GM12878 (cell line): ENCODE measurements at regions not wholly inside any gene's neighbourhood (a gene's known extent, or its start where the extent isn't known, plus 50 kb on each side); places are given as distances from the start of the nearest gene placed in this dataset.

ENCODE experiments used
- ATAC-seq: fragments of 200-7000 bp; cut with Tn5 transposase; 3 replicates; pipeline ENCODE4 v1.9.1; 2020; ENCODE audit warnings: mild to moderate bottlenecking, moderate library complexity
- BruUV-seq: library from RNA; stranded (reverse); fragments of 400-500 nt; replicated peaks from 2 replicates; lab custom pipeline; 2021; lab: Mats Ljungman, UMichigan
- CTCF ChIA-PET: fragments of 300-600 bp; sonication (Branson Sonifier 250); formaldehyde crosslinking; extraction: SDS; loops from one replicate; lab custom pipeline; 2021; ENCODE audit warnings: inconsistent platforms; lab: Yijun Ruan, JAX
- POLR2A ChIA-PET: fragments of 350-600 bp; formaldehyde crosslinking; extraction: SDS; loops from one replicate; lab custom pipeline; 2021; ENCODE audit warnings: inconsistent platforms; lab: Charles Lee
- RAD21 ChIA-PET: fragments of 300-600 bp; sonication (Branson Sonifier 250); formaldehyde crosslinking; loops from one replicate; lab custom pipeline; 2023; ENCODE audit warnings: antibody characterized with exemption; ENCODE audit not compliant: unreplicated experiment; lab: Charles Lee
- SMC1A ChIA-PET: fragments of 300-600 bp; sonication (Branson Sonifier 250); formaldehyde crosslinking; loops from one replicate; lab custom pipeline; 2023; ENCODE audit not compliant: unreplicated experiment, uncharacterized antibody; lab: Charles Lee
- DNase-seq: peaks from one replicate; pipeline ENCODE4 v3.0.0-alpha.2; 2011; ENCODE audit warnings: low read depth, low spot score
- FAIRE-seq: peaks from 3 replicates; lab custom pipeline; 2011; peaks lifted over from hg19 to GRCh38; lab: Jason Lieb, UNC
- H2AFZ ChIP-seq: 2 replicates; pipeline ENCODE4 v1.6.0; 2011; ENCODE audit warnings: low read depth, low read length, control low read depth; ENCODE audit not compliant: control insufficient read depth
- H3K27ac ChIP-seq: 2 replicates; pipeline ENCODE4 v1.5.1; 2011; ENCODE audit warnings: control low read depth; ENCODE audit not compliant: control insufficient read depth, insufficient read depth
- H3K27me3 ChIP-seq, 2 experiments: replicated peaks in 1 of 2; 2 replicates each; pipeline versions ENCODE4 v1.6.0 to v1.6.1; 2011; ENCODE audit warnings: low read length in 1 of 2; ENCODE audit not compliant: control insufficient read depth in 2 of 2, insufficient read depth in 2 of 2
- H3K36me3 ChIP-seq, 2 experiments: 2 replicates each; pipeline ENCODE4 v1.5.1; 2011; ENCODE audit warnings: low read length in 1 of 2; ENCODE audit not compliant: control insufficient read depth in 2 of 2, insufficient read depth in 2 of 2
- H3K4me1 ChIP-seq: 2 replicates; pipeline ENCODE4 v1.6.1; 2011; ENCODE audit warnings: mild to moderate bottlenecking, low read length, moderate library complexity, mixed read lengths; ENCODE audit not compliant: control insufficient read depth, insufficient read depth
- H3K4me2 ChIP-seq: 2 replicates; pipeline ENCODE4 v1.6.0; 2011; ENCODE audit warnings: control low read depth; ENCODE audit not compliant: control insufficient read depth, insufficient read depth
- H3K4me3 ChIP-seq: fragments of 200-600 bp; sonication (generic); 2 replicates; pipeline ENCODE4 v1.5.1; 2016
- H3K79me2 ChIP-seq: 2 replicates; pipeline ENCODE4 v1.6.0; 2011; ENCODE audit warnings: low read length; ENCODE audit not compliant: control insufficient read depth, insufficient read depth
- H3K9ac ChIP-seq: 2 replicates; pipeline ENCODE4 v1.8.0; 2011; ENCODE audit warnings: low read length, control low read depth, mixed read lengths; ENCODE audit not compliant: control insufficient read depth, insufficient read depth
- H3K9me3 ChIP-seq: replicated peaks from 3 replicates; pipeline ENCODE4 v1.5.1; 2011; ENCODE audit warnings: mild to moderate bottlenecking, low read length; ENCODE audit not compliant: control insufficient read depth, insufficient read depth
- H4K20me1 ChIP-seq: 2 replicates; pipeline ENCODE4 v1.6.0; 2011; ENCODE audit not compliant: control insufficient read depth, insufficient read depth
- ATF7 ChIP-seq: fragments of 450-650 bp; IDR thresholded peaks from 2 replicates; pipeline ENCODE4 v1.6.1; 2016; ENCODE audit warnings: low read depth, mild to moderate bottlenecking
- FOS ChIP-seq: IDR thresholded peaks from 3 replicates; pipeline ENCODE4 v1.6.1; 2011; ENCODE audit warnings: borderline replicate concordance; ENCODE audit not compliant: insufficient read length; ENCODE audit errors: extremely low read depth
- MYB ChIP-seq: fragments of 150-350 bp; IDR thresholded peaks from 2 replicates; pipeline ENCODE4 v1.6.1; 2014; ENCODE audit warnings: mild to moderate bottlenecking, low read depth, low read length, borderline replicate concordance
- RELA ChIP-seq: fragments of 450-650 bp; IDR thresholded peaks from 2 replicates; pipeline ENCODE4 v1.8.0; 2014; ENCODE audit warnings: borderline replicate concordance; ENCODE audit not compliant: partially characterized antibody
- WRNIP1 ChIP-seq: IDR thresholded peaks from 2 replicates; pipeline ENCODE4 v1.6.1; 2011; ENCODE audit warnings: low read depth, low read length, improper control_type of control experiment, borderline replicate concordance
- WGBS: methylation state at CpG from one replicate; pipeline ENCODE4 v1.1.6; 2016; ENCODE audit warnings: low lambda C conversion rate; ENCODE audit not compliant: insufficient replicate concordance, insufficient coverage; ENCODE audit errors: missing lambda C conversion rate; 5-methylcytosine and 5-hydroxymethylcytosine counted together
- in situ Hi-C: fragments of 300-500 bp; cut with MboI; formaldehyde crosslinking; loops from 9 replicates; pipeline ENCODE4 v1.14.3; 2018; ENCODE audit warnings: mixed read lengths
- intact Hi-C: fragments of 100-400 bp; cut with micrococcal nuclease; formaldehyde crosslinking; loops from one replicate; pipeline ENCODE4 v1.14.2; 2022; ENCODE audit not compliant: unreplicated experiment
- TF ChIP-seq, protein P1 (sequence below): fragments of 450-650 bp; formaldehyde crosslinking; IDR thresholded peaks from 2 replicates; pipeline ENCODE4 v1.5.0; 2022; ENCODE audit warnings: mild to moderate bottlenecking, missing genetic modification characterization
- TF ChIP-seq, protein P2 (sequence below): fragments of 150-350 bp; IDR thresholded peaks from 2 replicates; pipeline ENCODE4 v1.6.1; 2016; ENCODE audit warnings: low read depth, low read length

DNA sequence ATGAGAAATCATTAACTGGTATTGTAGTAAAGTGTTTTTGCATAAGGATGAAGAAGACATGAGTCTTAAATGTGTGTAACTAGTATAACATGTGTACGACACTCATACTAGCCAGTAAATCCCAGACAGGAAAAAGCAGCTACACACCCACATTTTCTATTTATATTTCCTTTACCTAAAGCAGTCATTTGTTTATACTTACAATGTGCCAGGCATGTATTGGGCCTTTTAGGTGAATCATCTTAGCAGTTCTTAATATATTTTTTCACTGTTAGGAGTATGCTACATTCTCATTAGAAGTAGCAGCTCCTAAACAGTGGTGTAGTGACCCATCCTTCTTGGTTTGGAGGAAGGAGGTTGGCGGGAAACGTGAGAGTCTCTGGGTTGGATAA lies 55.8 kb upstream of the TMC1 start:
- SMC1A ChIA-PET = interaction anchor here (0.7 to 2.0 kb wide), 9 partner anchors 9 to 104 kb away, joined by 3 to 11 read pairs (median 5); partner anchors contain the start of gene ZFAND5
- DNase-seq = no peak
- Histone ChIP-seq H3K4me1 (no peaks in the 10 kb centered on the region), H3K79me2 (no peaks in the 10 kb centered on the region), H3K4me2 (no peak overlapping the region), H3K27ac (no peak overlapping the region), H3K9me3 (no peaks in the 10 kb centered on the region), H2AFZ (peak overlapping the region; percentile 29; the same call in 1 of the 2 replicates), H3K36me3 (no peaks in the 10 kb centered on the region), H3K9ac (no peak overlapping the region), H3K27me3 (no peaks in the 10 kb centered on the region), H4K20me1 (no peaks in the 10 kb centered on the region), H3K4me3 (no peak overlapping the region)
- FAIRE-seq = peak; percentile 49
- intact Hi-C loops (no loop called here), in situ Hi-C loops (no loop called here)
- CTCF ChIA-PET = interaction anchor here (1.0 to 1.5 kb wide), 5 partner anchors 11 to 45 kb away, joined by 3 to 6 read pairs (median 5); no protein-coding TSS in a partner anchor
- BruUV-seq = no TSS peak
- POLR2A ChIA-PET = interaction anchor here (0.6 to 2.3 kb wide), 5 partner anchors 19 to 260 kb away, joined by 3 to 5 read pairs (median 3); partner anchors contain the start of gene ZFAND5
- no peak for TF ChIP-seq FOS
- TF ChIP-seq RELA = no peak
- TF ChIP-seq WRNIP1 = no peak
- TF ChIP-seq MYB = no peak
- RAD21 ChIA-PET = interaction anchor here (1.0 to 2.5 kb wide), 7 partner anchors 7 to 65 kb away, joined by 3 to 15 read pairs (median 4); no protein-coding TSS in a partner anchor
- no peak for ATAC-seq
- 82% methylated on average over 3 of the region's 3 CpGs for WGBS

DNA sequence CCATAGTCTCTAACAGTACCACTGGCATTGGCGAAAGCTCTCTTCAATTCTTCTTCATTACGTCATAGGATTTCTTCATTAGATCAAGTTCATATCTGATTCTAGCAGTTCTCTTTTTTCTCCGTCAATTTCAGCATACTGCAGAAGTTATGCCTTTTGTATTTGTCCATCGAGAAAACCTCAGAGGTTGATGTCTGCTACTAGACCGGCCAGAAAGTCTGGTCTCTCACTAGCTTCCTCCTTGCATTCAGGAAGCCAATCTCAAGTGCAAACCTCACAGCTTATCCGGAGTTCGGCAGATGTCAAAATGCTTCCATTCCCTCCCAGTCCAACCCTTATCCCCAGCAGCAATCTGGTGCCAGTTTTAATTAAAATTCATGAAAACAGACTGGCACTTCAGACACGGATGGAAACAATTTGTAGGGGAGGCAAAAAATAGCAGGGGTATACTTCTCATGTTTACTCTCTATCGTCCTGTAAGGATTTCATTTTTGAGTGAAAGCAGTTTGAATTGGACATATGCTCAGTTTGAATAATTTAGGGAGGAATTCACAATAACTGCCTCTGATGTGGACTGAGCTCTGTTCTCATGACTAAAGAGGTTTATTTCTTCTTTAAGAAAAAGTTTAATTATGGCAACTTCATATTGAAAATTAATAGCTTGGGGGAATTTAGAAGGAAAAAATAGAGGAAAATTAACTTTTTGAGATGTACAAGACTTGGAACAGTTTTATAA lies 56.4 kb upstream of the TMC1 start:
- Histone ChIP-seq H3K27ac (no peak overlapping the region), H3K4me1 (no peaks in the 10 kb centered on the region), H3K36me3 (no peaks in the 10 kb centered on the region), H3K4me2 (no peak overlapping the region), H2AFZ (peak overlapping the region; percentile 29), H3K9me3 (no peaks in the 10 kb centered on the region), H3K4me3 (no peak overlapping the region), H3K27me3 (no peaks in the 10 kb centered on the region), H3K9ac (no peak overlapping the region), H4K20me1 (no peaks in the 10 kb centered on the region), H3K79me2 (no peaks in the 10 kb centered on the region)
- BruUV-seq = no TSS peak
- ATAC-seq = peak; percentile 21; the same call in 2 of the 3 replicates
- no peak for DNase-seq
- 69% methylated on average over 9 of the region's 9 CpGs for WGBS
- RAD21 ChIA-PET = interaction anchor here (1.0 to 2.5 kb wide), 6 partner anchors 11 to 64 kb away, joined by 3 to 15 read pairs (median 6); no protein-coding TSS in a partner anchor
- TF ChIP-seq ATF7 = peak; percentile 72
- TF ChIP-seq, protein P1, sequence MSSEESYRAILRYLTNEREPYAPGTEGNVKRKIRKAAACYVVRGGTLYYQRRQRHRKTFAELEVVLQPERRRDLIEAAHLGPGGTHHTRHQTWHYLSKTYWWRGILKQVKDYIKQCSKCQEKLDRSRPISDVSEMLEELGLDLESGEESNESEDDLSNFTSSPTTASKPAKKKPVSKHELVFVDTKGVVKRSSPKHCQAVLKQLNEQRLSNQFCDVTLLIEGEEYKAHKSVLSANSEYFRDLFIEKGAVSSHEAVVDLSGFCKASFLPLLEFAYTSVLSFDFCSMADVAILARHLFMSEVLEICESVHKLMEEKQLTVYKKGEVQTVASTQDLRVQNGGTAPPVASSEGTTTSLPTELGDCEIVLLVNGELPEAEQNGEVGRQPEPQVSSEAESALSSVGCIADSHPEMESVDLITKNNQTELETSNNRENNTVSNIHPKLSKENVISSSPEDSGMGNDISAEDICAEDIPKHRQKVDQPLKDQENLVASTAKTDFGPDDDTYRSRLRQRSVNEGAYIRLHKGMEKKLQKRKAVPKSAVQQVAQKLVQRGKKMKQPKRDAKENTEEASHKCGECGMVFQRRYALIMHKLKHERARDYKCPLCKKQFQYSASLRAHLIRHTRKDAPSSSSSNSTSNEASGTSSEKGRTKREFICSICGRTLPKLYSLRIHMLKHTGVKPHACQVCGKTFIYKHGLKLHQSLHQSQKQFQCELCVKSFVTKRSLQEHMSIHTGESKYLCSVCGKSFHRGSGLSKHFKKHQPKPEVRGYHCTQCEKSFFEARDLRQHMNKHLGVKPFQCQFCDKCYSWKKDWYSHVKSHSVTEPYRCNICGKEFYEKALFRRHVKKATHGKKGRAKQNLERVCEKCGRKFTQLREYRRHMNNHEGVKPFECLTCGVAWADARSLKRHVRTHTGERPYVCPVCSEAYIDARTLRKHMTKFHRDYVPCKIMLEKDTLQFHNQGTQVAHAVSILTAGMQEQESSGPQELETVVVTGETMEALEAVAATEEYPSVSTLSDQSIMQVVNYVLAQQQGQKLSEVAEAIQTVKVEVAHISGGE = no peak
- TF ChIP-seq, protein P2, sequence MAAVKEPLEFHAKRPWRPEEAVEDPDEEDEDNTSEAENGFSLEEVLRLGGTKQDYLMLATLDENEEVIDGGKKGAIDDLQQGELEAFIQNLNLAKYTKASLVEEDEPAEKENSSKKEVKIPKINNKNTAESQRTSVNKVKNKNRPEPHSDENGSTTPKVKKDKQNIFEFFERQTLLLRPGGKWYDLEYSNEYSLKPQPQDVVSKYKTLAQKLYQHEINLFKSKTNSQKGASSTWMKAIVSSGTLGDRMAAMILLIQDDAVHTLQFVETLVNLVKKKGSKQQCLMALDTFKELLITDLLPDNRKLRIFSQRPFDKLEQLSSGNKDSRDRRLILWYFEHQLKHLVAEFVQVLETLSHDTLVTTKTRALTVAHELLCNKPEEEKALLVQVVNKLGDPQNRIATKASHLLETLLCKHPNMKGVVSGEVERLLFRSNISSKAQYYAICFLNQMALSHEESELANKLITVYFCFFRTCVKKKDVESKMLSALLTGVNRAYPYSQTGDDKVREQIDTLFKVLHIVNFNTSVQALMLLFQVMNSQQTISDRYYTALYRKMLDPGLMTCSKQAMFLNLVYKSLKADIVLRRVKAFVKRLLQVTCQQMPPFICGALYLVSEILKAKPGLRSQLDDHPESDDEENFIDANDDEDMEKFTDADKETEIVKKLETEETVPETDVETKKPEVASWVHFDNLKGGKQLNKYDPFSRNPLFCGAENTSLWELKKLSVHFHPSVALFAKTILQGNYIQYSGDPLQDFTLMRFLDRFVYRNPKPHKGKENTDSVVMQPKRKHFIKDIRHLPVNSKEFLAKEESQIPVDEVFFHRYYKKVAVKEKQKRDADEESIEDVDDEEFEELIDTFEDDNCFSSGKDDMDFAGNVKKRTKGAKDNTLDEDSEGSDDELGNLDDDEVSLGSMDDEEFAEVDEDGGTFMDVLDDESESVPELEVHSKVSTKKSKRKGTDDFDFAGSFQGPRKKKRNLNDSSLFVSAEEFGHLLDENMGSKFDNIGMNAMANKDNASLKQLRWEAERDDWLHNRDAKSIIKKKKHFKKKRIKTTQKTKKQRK = no peak
- intact Hi-C loops = no loop called here
- no peak for FAIRE-seq
- POLR2A ChIA-PET = interaction anchor here (0.6 to 2.3 kb wide), 5 partner anchors 7 to 260 kb away, joined by 3 to 5 read pairs (median 3); partner anchors contain the start of gene ZFAND5
- SMC1A ChIA-PET = interaction anchor here (0.7 to 2.0 kb wide), 13 partner anchors 8 to 103 kb away, joined by 3 to 11 read pairs (median 5); partner anchors contain the start of gene ZFAND5
- CTCF ChIA-PET = interaction anchor here (1.2 to 1.5 kb wide), 4 partner anchors 12 to 45 kb away, joined by 3 to 6 read pairs (median 4); no protein-coding TSS in a partner anchor
- in situ Hi-C loops = no loop called here
